ENCODE measurements at regions not wholly inside any gene's neighbourhood (a gene's known extent, or its start where the extent isn't known, plus 50 kb on each side); places are given as distances from the start of the nearest gene placed in this dataset.

GRCh38 chr2:171225302-171225980, 64.7 kb upstream of the TLK1 start:
- H3K27me3 ChIP-seq (ENCODE audit: control insufficient read depth, insufficient read depth, low read length): no peaks in the 10 kb centered on the region
- peak; percentile 83 for ATAC-seq
- CTCF ChIA-PET: no interaction called here
- no peaks in the 10 kb centered on the region for H3K4me1 ChIP-seq (ENCODE audit: control insufficient read depth, insufficient read depth, low read length)
- no peak overlapping the region for H3K27ac ChIP-seq (ENCODE audit: low read length)
- H3K4me3 ChIP-seq (ENCODE audit: low read depth in 2 of 2, low read length in 2 of 2): no peak overlapping the region
- intact Hi-C loops (cut with micrococcal nuclease; ENCODE audit: unreplicated experiment): no loop called here
- TF ChIP-seq POLR2AphosphoS5 (IDR thresholded peaks at IDR 0.05; ENCODE audit: low read depth, low read length): no peak
- no peak for TF ChIP-seq SIN3A (IDR thresholded peaks at IDR 0.05; ENCODE audit: borderline replicate concordance, insufficient read depth, low read depth, low read length)
- TF ChIP-seq REST (IDR thresholded peaks at IDR 0.05; ENCODE audit: insufficient read depth in 1 of 2, low read depth in 2 of 2, low read length in 1 of 2): no peak
- no peak for TF ChIP-seq TCF7L2 (IDR thresholded peaks at IDR 0.05; ENCODE audit: low read depth, low read length)
- TF ChIP-seq CTCF (IDR thresholded peaks at IDR 0.05): no peak
- BruUV-seq (replicated peaks): no TSS peak
- peak; percentile 35 for DNase-seq (ENCODE audit: low read depth, low spot score)
- no peaks in the 10 kb centered on the region for H3K9me3 ChIP-seq (ENCODE audit: control insufficient read depth, insufficient read depth, low read depth, low read length)
- POLR2A ChIA-PET: no interaction called here
- no peaks in the 10 kb centered on the region for H3K36me3 ChIP-seq (ENCODE audit: control insufficient read depth, insufficient read depth, low read length)
- in situ Hi-C loops (cut with HindIII; ENCODE audit: low pct_unique_long_range_greater_than_20kb, low sequenced_read_pairs): no loop called here

GRCh38 chr2:171217330-171217729, 56.6 kb upstream of the TLK1 start:
- Histone ChIP-seq H3K4me1 (ENCODE audit: control insufficient read depth, insufficient read depth, low read length) (no peaks in the 10 kb centered on the region), H3K27me3 (ENCODE audit: control insufficient read depth, insufficient read depth, low read length) (no peaks in the 10 kb centered on the region), H3K27ac (ENCODE audit: low read length) (no peak overlapping the region), H3K36me3 (ENCODE audit: control insufficient read depth, insufficient read depth, low read length) (no peaks in the 10 kb centered on the region), H3K9me3 (ENCODE audit: control insufficient read depth, insufficient read depth, low read depth, low read length) (no peaks in the 10 kb centered on the region), H3K4me3 (ENCODE audit: low read depth in 2 of 2, low read length in 2 of 2) (no peak overlapping the region)
- no peak for ATAC-seq
- BruUV-seq (replicated peaks): no TSS peak
- DNase-seq (ENCODE audit: low read depth, low spot score): no peak
- TF ChIP-seq CTCF (IDR thresholded peaks at IDR 0.05) (no peak), TCF7L2 (IDR thresholded peaks at IDR 0.05; ENCODE audit: low read depth, low read length) (no peak), REST (IDR thresholded peaks at IDR 0.05; ENCODE audit: insufficient read depth in 1 of 2, low read depth in 2 of 2, low read length in 1 of 2) (no peak), POLR2AphosphoS5 (IDR thresholded peaks at IDR 0.05; ENCODE audit: low read depth, low read length) (no peak), SIN3A (IDR thresholded peaks at IDR 0.05; ENCODE audit: borderline replicate concordance, insufficient read depth, low read depth, low read length) (no peak)
- ChIA-PET POLR2A (no interaction called here), CTCF (no interaction called here)
- in situ Hi-C loops (cut with HindIII; ENCODE audit: low pct_unique_long_range_greater_than_20kb, low sequenced_read_pairs): no loop called here
- intact Hi-C loops (cut with micrococcal nuclease; ENCODE audit: unreplicated experiment): no loop called here

Data from Panc1 (cell line).